HG03060 (cell line): ENCODE measurements at regions not wholly inside any gene's neighbourhood (a gene's known extent, or its start where the extent isn't known, plus 50 kb on each side); places are given as distances from the start of the nearest gene placed in this dataset.
"Not testable (repeated sequence)": the region's sequence is repeated elsewhere in the genome, so short reads cannot be mapped to it uniquely, and the experiment has no call there.

Experiments used
- ATAC-seq: cut with Tn5 transposase; IDR thresholded peaks from one replicate; pipeline ENCODE4 v1.9.1; 2021; ENCODE audit warnings: low read depth, moderate number of reproducible peaks; ENCODE audit not compliant: unreplicated experiment

GRCh38 chr6:147666255-147666654 is 157.8 kb downstream of the SAMD5 start:
- no peak for ATAC-seq

- ATAC-seq, result no peak
Measured at GRCh38 chr6:147667082-147667481, 158.6 kb downstream of the SAMD5 start.

GRCh38 chr6:147674099-147674498 is 165.6 kb downstream of the SAMD5 start:
- no peak for ATAC-seq

- ATAC-seq, result no peak
Measured at GRCh38 chr6:147674794-147675193, 166.3 kb downstream of the SAMD5 start.

- no peak for ATAC-seq
Measured at GRCh38 chr6:147675281-147675680, 166.8 kb downstream of the SAMD5 start.

- ATAC-seq, result no peak
Measured at GRCh38 chr6:147676495-147677199, 168.2 kb downstream of the SAMD5 start.

GRCh38 chr6:147677647-147678046 is 169.2 kb downstream of the SAMD5 start:
- no peak for ATAC-seq

- no peak for ATAC-seq
Measured at GRCh38 chr6:147678253-147678652, 169.8 kb downstream of the SAMD5 start.

- ATAC-seq, result no peak
Measured at GRCh38 chr6:147684906-147685305, 176.4 kb downstream of the SAMD5 start.

- no peak for ATAC-seq
Measured at GRCh38 chr6:147689398-147689797, 180.9 kb downstream of the SAMD5 start.

GRCh38 chr6:147691446-147691845 is 183.0 kb downstream of the SAMD5 start:
- ATAC-seq, result no peak

- ATAC-seq, result no peak
Measured at GRCh38 chr6:147693181-147693580, 184.7 kb downstream of the SAMD5 start.

GRCh38 chr6:147694556-147694955 is 186.1 kb downstream of the SAMD5 start:
- not testable (repeated sequence) for ATAC-seq

GRCh38 chr6:147695819-147696218 is 187.3 kb downstream of the SAMD5 start:
- no peak for ATAC-seq

GRCh38 chr6:147699140-147699539 is 190.7 kb downstream of the SAMD5 start:
- ATAC-seq, result no peak

- no peak for ATAC-seq
Measured at GRCh38 chr6:147699637-147700036, 191.1 kb downstream of the SAMD5 start.

GRCh38 chr6:147700436-147701209 is 192.1 kb downstream of the SAMD5 start:
- ATAC-seq, result no peak

GRCh38 chr6:147704691-147705090 is 196.2 kb downstream of the SAMD5 start:
- no peak for ATAC-seq

- no peak for ATAC-seq
Measured at GRCh38 chr6:147707524-147707923, 199.0 kb downstream of the SAMD5 start.

- no peak for ATAC-seq
Measured at GRCh38 chr6:147708170-147708569, 199.7 kb downstream of the SAMD5 start.

- ATAC-seq, result no peak
Measured at GRCh38 chr6:147709396-147710272, 201.1 kb downstream of the SAMD5 start.
